ENCODE measurements at regions not wholly inside any gene's neighbourhood (a gene's known extent, or its start where the extent isn't known, plus 50 kb on each side); places are given as distances from the start of the nearest gene placed in this dataset.

DNA sequence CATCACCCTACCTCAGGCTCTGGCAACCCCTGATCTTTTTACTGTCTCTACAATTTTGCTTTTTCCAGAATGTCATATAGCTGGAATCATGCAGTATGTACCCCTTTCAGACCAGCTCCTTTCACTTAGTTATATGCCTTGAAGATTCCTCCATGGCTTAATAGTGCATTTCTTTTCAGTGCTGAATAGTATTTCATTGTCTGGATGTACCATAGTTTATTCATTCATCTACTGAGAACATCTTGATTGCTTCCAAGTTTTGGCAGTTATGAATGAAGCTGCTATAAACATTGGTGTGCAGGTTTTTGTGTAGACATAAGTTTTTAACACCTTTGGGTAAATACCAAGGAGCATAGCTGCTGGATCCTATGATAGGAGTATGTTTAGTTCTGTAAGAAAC, 50.8 kb upstream of the ANP32A start:
- Histone ChIP-seq H3K36me3 (ENCODE audit: low read length) (no peaks in the 10 kb centered on the region), H3K9ac (ENCODE audit: low read length) (no peak overlapping the region), H3K4me3 (ENCODE audit: insufficient read depth, low read length, poor library complexity, severe bottlenecking) (no peak overlapping the region), H3F3A (ENCODE audit: insufficient read depth) (no peaks in the 10 kb centered on the region), H3K4me2 (ENCODE audit: low read depth, low read length, poor library complexity, severe bottlenecking) (no peak overlapping the region), H3K79me2 (ENCODE audit: insufficient read depth, low read length) (no peaks in the 10 kb centered on the region), H4K20me1 (ENCODE audit: low read depth, low read length) (no peaks in the 10 kb centered on the region), H3K27ac (ENCODE audit: low read depth, low read length) (no peak overlapping the region), H3K27me3 (ENCODE audit: low read length) (no peaks in the 10 kb centered on the region), H3K9me2 (replicated peaks; ENCODE audit: insufficient read depth, low read length) (no peaks in the 10 kb centered on the region), H3K9me3 (ENCODE audit: insufficient read depth, low read length) (no peaks in the 10 kb centered on the region), H2AFZ (ENCODE audit: low read depth, low read length, severe bottlenecking) (no peak overlapping the region)
- TF ChIP-seq, protein P1, sequence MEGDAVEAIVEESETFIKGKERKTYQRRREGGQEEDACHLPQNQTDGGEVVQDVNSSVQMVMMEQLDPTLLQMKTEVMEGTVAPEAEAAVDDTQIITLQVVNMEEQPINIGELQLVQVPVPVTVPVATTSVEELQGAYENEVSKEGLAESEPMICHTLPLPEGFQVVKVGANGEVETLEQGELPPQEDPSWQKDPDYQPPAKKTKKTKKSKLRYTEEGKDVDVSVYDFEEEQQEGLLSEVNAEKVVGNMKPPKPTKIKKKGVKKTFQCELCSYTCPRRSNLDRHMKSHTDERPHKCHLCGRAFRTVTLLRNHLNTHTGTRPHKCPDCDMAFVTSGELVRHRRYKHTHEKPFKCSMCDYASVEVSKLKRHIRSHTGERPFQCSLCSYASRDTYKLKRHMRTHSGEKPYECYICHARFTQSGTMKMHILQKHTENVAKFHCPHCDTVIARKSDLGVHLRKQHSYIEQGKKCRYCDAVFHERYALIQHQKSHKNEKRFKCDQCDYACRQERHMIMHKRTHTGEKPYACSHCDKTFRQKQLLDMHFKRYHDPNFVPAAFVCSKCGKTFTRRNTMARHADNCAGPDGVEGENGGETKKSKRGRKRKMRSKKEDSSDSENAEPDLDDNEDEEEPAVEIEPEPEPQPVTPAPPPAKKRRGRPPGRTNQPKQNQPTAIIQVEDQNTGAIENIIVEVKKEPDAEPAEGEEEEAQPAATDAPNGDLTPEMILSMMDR (IDR thresholded peaks at IDR 0.05; ENCODE audit: insufficient read depth, low read length, poor library complexity, severe bottlenecking) = no peak
- no peak for TF ChIP-seq EZH2phosphoT487 (conservative IDR thresholded peaks at IDR 0.05; ENCODE audit: low read length)

DNA sequence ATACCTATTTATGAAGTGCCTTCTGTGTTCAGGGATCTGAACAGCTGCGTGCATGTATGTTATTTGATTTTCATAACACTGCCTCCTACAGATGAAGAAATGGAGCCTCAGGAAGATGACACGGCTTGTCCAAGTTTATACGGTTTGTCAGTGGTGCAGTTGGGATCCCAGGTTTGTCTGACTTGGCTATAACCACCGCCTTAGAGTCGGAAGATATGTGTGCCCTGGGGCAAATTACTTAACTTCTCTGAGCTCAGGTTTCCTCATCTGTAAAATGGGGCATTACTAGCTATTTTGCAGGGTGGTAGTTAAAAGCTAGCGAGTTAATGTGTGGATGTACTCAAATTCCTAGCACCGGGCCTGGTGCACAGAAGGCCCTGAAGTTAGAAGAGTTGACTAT, 54.1 kb upstream of the ANP32A start:
- no peaks in the 10 kb centered on the region for H3K79me2 ChIP-seq (ENCODE audit: insufficient read depth, low read length)
- H3K9me2 ChIP-seq (replicated peaks; ENCODE audit: insufficient read depth, low read length) = no peaks in the 10 kb centered on the region
- TF ChIP-seq, protein P1 (IDR thresholded peaks at IDR 0.05; ENCODE audit: insufficient read depth, low read length, poor library complexity, severe bottlenecking) = no peak
- TF ChIP-seq EZH2phosphoT487 (conservative IDR thresholded peaks at IDR 0.05; ENCODE audit: low read length) = no peak
- no peaks in the 10 kb centered on the region for H4K20me1 ChIP-seq (ENCODE audit: low read depth, low read length)
- no peak overlapping the region for H3K4me3 ChIP-seq (ENCODE audit: insufficient read depth, low read length, poor library complexity, severe bottlenecking)
- no peaks in the 10 kb centered on the region for H3K9me3 ChIP-seq (ENCODE audit: insufficient read depth, low read length)
- no peak overlapping the region for H2AFZ ChIP-seq (ENCODE audit: low read depth, low read length, severe bottlenecking)
- H3K27me3 ChIP-seq (ENCODE audit: low read length) = no peaks in the 10 kb centered on the region
- no peak overlapping the region for H3K4me2 ChIP-seq (ENCODE audit: low read depth, low read length, poor library complexity, severe bottlenecking)
- no peak overlapping the region for H3K27ac ChIP-seq (ENCODE audit: low read depth, low read length)
- no peaks in the 10 kb centered on the region for H3K36me3 ChIP-seq (ENCODE audit: low read length)
- H3K9ac ChIP-seq (ENCODE audit: low read length) = no peak overlapping the region
- H3F3A ChIP-seq (ENCODE audit: insufficient read depth) = no peaks in the 10 kb centered on the region

DNA sequence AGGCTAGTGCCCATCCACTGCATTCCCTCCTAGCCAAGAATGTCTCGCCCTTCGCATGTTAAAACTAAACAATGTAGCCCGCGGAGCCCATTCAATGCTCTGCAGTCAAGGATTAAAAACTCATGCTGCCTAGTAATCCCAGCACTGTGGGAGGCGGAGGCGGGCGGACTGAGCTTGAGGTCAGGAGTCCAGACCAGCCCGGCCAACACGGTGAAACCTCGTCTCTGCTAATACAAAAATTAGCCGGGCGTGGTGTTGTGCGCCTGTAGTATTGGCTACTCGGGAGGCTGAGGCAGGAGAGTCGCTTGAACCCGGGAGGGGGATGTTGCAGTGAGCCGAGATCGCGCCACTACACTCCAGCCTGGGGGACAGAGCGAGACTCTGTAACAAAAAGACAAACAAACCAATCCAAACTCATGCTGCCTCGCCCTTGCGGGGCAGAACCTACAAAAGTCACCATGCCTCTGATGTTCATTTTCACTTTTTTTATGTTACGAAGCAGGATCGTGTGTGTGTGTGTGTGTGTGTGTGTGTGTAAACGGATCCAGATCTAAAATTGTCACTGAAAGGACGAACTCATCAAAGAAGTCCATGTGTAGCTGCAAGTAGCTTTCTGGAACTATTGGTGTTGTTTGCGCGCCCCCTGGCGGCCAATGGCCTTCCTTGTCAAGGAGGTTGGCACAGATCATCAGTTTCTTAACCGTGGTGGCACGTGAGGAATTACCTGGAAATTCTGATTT, 54.8 kb upstream of the SPESP1 start:
- Histone ChIP-seq H3K9me2 (replicated peaks; ENCODE audit: insufficient read depth, low read length) (no peaks in the 10 kb centered on the region), H3K36me3 (ENCODE audit: low read length) (no peaks in the 10 kb centered on the region), H4K20me1 (ENCODE audit: low read depth, low read length) (no peaks in the 10 kb centered on the region), H3K4me3 (ENCODE audit: insufficient read depth, low read length, poor library complexity, severe bottlenecking) (no peak overlapping the region), H3K9ac (ENCODE audit: low read length) (no peak overlapping the region), H3K9me3 (ENCODE audit: insufficient read depth, low read length) (no peaks in the 10 kb centered on the region), H3K27me3 (ENCODE audit: low read length) (no peaks in the 10 kb centered on the region), H3K27ac (ENCODE audit: low read depth, low read length) (no peak overlapping the region), H3K79me2 (ENCODE audit: insufficient read depth, low read length) (no peaks in the 10 kb centered on the region), H2AFZ (ENCODE audit: low read depth, low read length, severe bottlenecking) (no peak overlapping the region), H3F3A (ENCODE audit: insufficient read depth) (no peaks in the 10 kb centered on the region), H3K4me2 (ENCODE audit: low read depth, low read length, poor library complexity, severe bottlenecking) (no peak overlapping the region)
- no peak for TF ChIP-seq EZH2phosphoT487 (conservative IDR thresholded peaks at IDR 0.05; ENCODE audit: low read length)
- TF ChIP-seq, protein P1 (IDR thresholded peaks at IDR 0.05; ENCODE audit: insufficient read depth, low read length, poor library complexity, severe bottlenecking) = peak; percentile 79
